ENCODE measurements at regions not wholly inside any gene's neighbourhood (a gene's known extent, or its start where the extent isn't known, plus 50 kb on each side); places are given as distances from the start of the nearest gene placed in this dataset.

GRCh38 chr12:92544322-92544721 lies 158.5 kb upstream of the PLEKHG7 start:
- Histone ChIP-seq H3K27ac (no peak overlapping the region), H3K4me3 (no peak overlapping the region), H2AFZ (replicated peaks) (no peak overlapping the region), H4K20me1 (ENCODE audit: low read depth) (no peaks in the 10 kb centered on the region), H3K4me1 (peaks cover 15% of the 10 kb centered on the region), H3K27me3 (no peaks in the 10 kb centered on the region), H3K79me2 (ENCODE audit: low read depth) (no peaks in the 10 kb centered on the region), H3K9me3 (ENCODE audit: low read depth) (no peaks in the 10 kb centered on the region), H3K36me3 (no peaks in the 10 kb centered on the region), H3K4me2 (no peak overlapping the region), H3F3A (ENCODE audit: low read depth) (no peaks in the 10 kb centered on the region), H3K9ac (no peak overlapping the region)
- no peak for TF ChIP-seq EZH2phosphoT487 (IDR thresholded peaks at IDR 0.05)
- no peak for TF ChIP-seq CTCF (IDR thresholded peaks at IDR 0.05)
- no peak for TF ChIP-seq EZH2 (IDR thresholded peaks at IDR 0.05)
- Mint-ChIP-seq H3K27ac (no peak overlapping the region), H3K9me3 (peaks cover 4% of the 10 kb centered on the region), H3K4me1 (peaks cover 45% of the 10 kb centered on the region), H3K27me3 (ENCODE audit: insufficient read depth, low read depth) (peaks cover under 1% of the 10 kb centered on the region), H3K4me3 (no peak overlapping the region), H3K36me3 (peaks cover 2% of the 10 kb centered on the region)
- no peak for DNase-seq (ENCODE audit: low spot score)

DNA sequence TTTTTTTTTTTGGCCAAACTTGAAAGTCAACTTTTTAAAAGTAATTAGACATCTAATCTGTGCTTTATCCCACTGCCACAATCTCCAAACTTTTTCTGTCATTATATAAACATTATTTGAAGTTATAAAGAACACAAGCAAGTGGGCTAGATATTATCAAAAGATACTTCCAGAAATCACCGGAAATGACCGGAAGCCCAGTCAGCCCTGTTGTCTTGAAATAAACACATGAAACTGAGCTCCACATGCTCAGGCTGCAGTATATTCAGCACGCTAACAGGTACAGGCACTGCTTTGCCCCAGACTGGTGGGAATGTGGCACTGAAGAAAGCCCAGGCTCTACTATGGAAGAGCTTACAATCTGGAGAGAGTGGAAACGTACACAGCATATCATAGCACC lies 158.9 kb upstream of the PLEKHG7 start:
- Histone ChIP-seq H3K27ac (no peak overlapping the region), H4K20me1 (ENCODE audit: low read depth) (no peaks in the 10 kb centered on the region), H3K9ac (no peak overlapping the region), H3F3A (ENCODE audit: low read depth) (no peaks in the 10 kb centered on the region), H3K27me3 (no peaks in the 10 kb centered on the region), H3K79me2 (ENCODE audit: low read depth) (no peaks in the 10 kb centered on the region), H3K4me3 (no peak overlapping the region), H3K4me1 (peaks cover 15% of the 10 kb centered on the region), H3K9me3 (ENCODE audit: low read depth) (no peaks in the 10 kb centered on the region), H3K4me2 (no peak overlapping the region), H3K36me3 (no peaks in the 10 kb centered on the region), H2AFZ (replicated peaks) (no peak overlapping the region)
- peaks cover 50% of the 10 kb centered on the region for H3K4me1 Mint-ChIP-seq
- peaks cover 4% of the 10 kb centered on the region for H3K9me3 Mint-ChIP-seq
- DNase-seq (ENCODE audit: low spot score), result no peak
- no peak for TF ChIP-seq EZH2 (IDR thresholded peaks at IDR 0.05)
- no peak for TF ChIP-seq EZH2phosphoT487 (IDR thresholded peaks at IDR 0.05)
- no peak for TF ChIP-seq CTCF (IDR thresholded peaks at IDR 0.05)
- peak overlapping the region; percentile 42 for H3K27ac Mint-ChIP-seq
- no peak overlapping the region for H3K4me3 Mint-ChIP-seq
- H3K27me3 Mint-ChIP-seq (ENCODE audit: insufficient read depth, low read depth), result peaks cover 3% of the 10 kb centered on the region
- H3K36me3 Mint-ChIP-seq, result peaks cover under 1% of the 10 kb centered on the region

DNA sequence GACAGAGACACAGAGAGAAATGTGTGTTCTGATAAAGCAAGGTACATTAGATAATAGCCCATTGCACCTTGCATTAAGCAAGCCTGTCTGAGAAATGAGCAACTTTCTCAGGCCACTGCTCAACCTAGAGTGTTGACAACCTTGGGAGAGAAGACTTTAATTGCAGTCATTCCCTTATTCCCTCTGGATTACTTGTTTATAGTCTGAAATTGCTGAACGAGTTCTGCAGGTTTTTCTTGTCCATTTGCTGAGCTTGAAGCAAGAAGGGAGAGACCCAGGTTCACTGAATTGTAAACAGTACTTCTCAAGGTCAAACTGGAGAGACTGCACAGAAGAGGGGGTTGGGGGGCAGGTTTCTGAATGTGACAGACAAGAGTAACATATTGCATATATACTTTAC lies 159.4 kb upstream of the PLEKHG7 start:
- H4K20me1 ChIP-seq (ENCODE audit: low read depth), result no peaks in the 10 kb centered on the region
- H3K4me2 ChIP-seq, result no peak overlapping the region
- Mint-ChIP-seq H3K9me3 (peaks cover under 1% of the 10 kb centered on the region), H3K4me3 (peak overlapping the region; percentile 38), H3K27ac (peak overlapping the region; percentile 91), H3K4me1 (peaks cover 53% of the 10 kb centered on the region), H3K27me3 (ENCODE audit: insufficient read depth, low read depth) (peaks cover 3% of the 10 kb centered on the region), H3K36me3 (no peaks in the 10 kb centered on the region)
- H3K9me3 ChIP-seq (ENCODE audit: low read depth), result no peaks in the 10 kb centered on the region
- no peaks in the 10 kb centered on the region for H3K79me2 ChIP-seq (ENCODE audit: low read depth)
- H3K4me3 ChIP-seq, result no peak overlapping the region
- H3K4me1 ChIP-seq, result peaks cover 15% of the 10 kb centered on the region
- TF ChIP-seq CTCF (IDR thresholded peaks at IDR 0.05) (no peak), EZH2 (IDR thresholded peaks at IDR 0.05) (no peak), EZH2phosphoT487 (IDR thresholded peaks at IDR 0.05) (no peak)
- H2AFZ ChIP-seq (replicated peaks), result no peak overlapping the region
- no peaks in the 10 kb centered on the region for H3K27me3 ChIP-seq
- H3F3A ChIP-seq (ENCODE audit: low read depth), result no peaks in the 10 kb centered on the region
- no peak overlapping the region for H3K9ac ChIP-seq
- no peak overlapping the region for H3K27ac ChIP-seq
- no peak for DNase-seq (ENCODE audit: low spot score)
- H3K36me3 ChIP-seq, result no peaks in the 10 kb centered on the region

All from neural progenitor cell (in vitro differentiated cells).